K562 (cell line): ENCODE measurements at regions not wholly inside any gene's neighbourhood (a gene's known extent, or its start where the extent isn't known, plus 50 kb on each side); places are given as distances from the start of the nearest gene placed in this dataset.

ENCODE experiments used
- ATAC-seq: fragments of 200-7000 bp; cut with Tn5 transposase; 3 replicates; pipeline ENCODE4 v1.9.1; 2020; ENCODE audit warnings: moderate library complexity
- BruUV-seq: library from RNA; stranded (reverse); fragments of 400-500 nt; replicated peaks from 2 replicates; lab custom pipeline; 2021; lab: Mats Ljungman, UMichigan
- CTCF ChIA-PET: fragments of 300-600 bp; formaldehyde crosslinking; extraction: SDS; loops from one replicate; lab custom pipeline; 2021; ENCODE audit warnings: low intra/inter-chr PET ratio; lab: Yijun Ruan, JAX
- POLR2A ChIA-PET: fragments of 300-600, 350-650 bp; sonication (Branson Sonifier 250); formaldehyde crosslinking; extraction: SDS; loops from one replicate; lab custom pipeline; 2021; ENCODE audit warnings: antibody characterized with exemption, inconsistent platforms; lab: Yijun Ruan, JAX
- DNase-seq, 4 experiments: peaks; one replicate each; pipeline versions ENCODE4 v3.0.0 to v3.0.0-alpha.2; 2011 to 2018; ENCODE audit warnings: low spot score in 3 of 4, mixed read lengths in 3 of 4; ENCODE audit errors: extremely low read depth in 1 of 4
- FAIRE-seq: peaks from 2 replicates; lab custom pipeline; 2011; peaks lifted over from hg19 to GRCh38; lab: Jason Lieb, UNC
- H2AFZ ChIP-seq: 2 replicates; pipeline ENCODE4 v1.6.0; 2011; ENCODE audit warnings: low read depth, low read length, control low read depth, inconsistent platforms
- H3K27ac ChIP-seq: fragments of 200-600 bp; 3 replicates; pipeline ENCODE4 v1.8.0; 2011; ENCODE audit warnings: low read depth, mild to moderate bottlenecking, control low read depth, inconsistent platforms, low read length, moderate library complexity, mixed read lengths; ENCODE audit errors: extremely low read depth
- H3K27me3 ChIP-seq, 2 experiments: fragments of 300-600 bp in 1 of 2; 2 replicates in 1 of 2; 3 replicates in 1 of 2; pipeline versions ENCODE4 v1.6.0 to v1.8.0; 2011; ENCODE audit warnings: inconsistent platforms in 2 of 2, low read length in 2 of 2, mild to moderate bottlenecking in 1 of 2, mixed read lengths in 1 of 2, moderate library complexity in 1 of 2; ENCODE audit not compliant: control insufficient read depth in 2 of 2, insufficient read depth in 2 of 2
- H3K36me3 ChIP-seq: fragments of 300-600 bp; 3 replicates; pipeline ENCODE4 v1.8.0; 2011; ENCODE audit warnings: mild to moderate bottlenecking, low read length, inconsistent platforms; ENCODE audit not compliant: control insufficient read depth, insufficient read depth
- H3K4me1 ChIP-seq, 2 experiments: fragments of 200-600 bp in 1 of 2; replicated peaks in 1 of 2; 2 replicates in 1 of 2; 3 replicates in 1 of 2; pipeline versions ENCODE4 v1.5.1 to v1.8.0; 2011; ENCODE audit warnings: inconsistent platforms in 2 of 2, low read length in 2 of 2, mild to moderate bottlenecking in 1 of 2, mixed read lengths in 1 of 2, moderate library complexity in 1 of 2; ENCODE audit not compliant: control insufficient read depth in 2 of 2, insufficient read depth in 2 of 2
- H3K4me2 ChIP-seq: 2 replicates; pipeline ENCODE4 v1.6.1; 2011; ENCODE audit warnings: low read length, control low read depth, inconsistent platforms, mixed read lengths; ENCODE audit not compliant: insufficient read depth
- H3K4me3 ChIP-seq: fragments of 200-600 bp; sonication (generic), shearing (Covaris generic); 2 replicates; pipeline ENCODE4 v1.5.1; 2016; ENCODE audit warnings: control low read depth, inconsistent platforms
- H3K79me2 ChIP-seq: fragments of 200-600 bp; 3 replicates; pipeline ENCODE4 v1.8.0; 2011; ENCODE audit warnings: low read length, inconsistent platforms; ENCODE audit not compliant: control insufficient read depth, insufficient read depth
- H3K9ac ChIP-seq, 2 experiments: 2 replicates each; pipeline versions ENCODE4 v1.6.0 to v1.6.1; 2011; ENCODE audit warnings: low read depth in 2 of 2, low read length in 2 of 2, control low read depth in 1 of 2, inconsistent platforms in 1 of 2, mild to moderate bottlenecking in 1 of 2, mixed read lengths in 1 of 2; ENCODE audit not compliant: insufficient read depth in 1 of 2
- H3K9me1 ChIP-seq: one replicate; pipeline ENCODE4 v1.6.0; 2011; ENCODE audit warnings: inconsistent platforms, mild to moderate bottlenecking, low read length, moderate library complexity; ENCODE audit not compliant: control insufficient read depth, insufficient read depth
- H3K9me3 ChIP-seq: replicated peaks from 2 replicates; pipeline ENCODE4 v1.5.1; 2011; ENCODE audit warnings: low read depth, low read length, inconsistent platforms; ENCODE audit not compliant: control insufficient read depth, insufficient read depth
- H4K20me1 ChIP-seq: replicated peaks from 2 replicates; pipeline ENCODE4 v1.6.1; 2011; ENCODE audit warnings: low read length, inconsistent platforms, mixed read lengths; ENCODE audit not compliant: control insufficient read depth, insufficient read depth
- CTBP1 ChIP-seq: fragments of 450-650 bp; IDR thresholded peaks from 2 replicates; pipeline ENCODE4 v1.6.1; 2016; ENCODE audit warnings: borderline replicate concordance
- ETS2 ChIP-seq: IDR thresholded peaks from 2 replicates; pipeline ENCODE4 v1.6.1; 2016; ENCODE audit warnings: borderline replicate concordance, missing genetic modification characterization, mild to moderate bottlenecking, moderate library complexity, missing compliant biosample characterization; ENCODE audit not compliant: poor library complexity, severe bottlenecking
- HMBOX1 ChIP-seq: sonication (generic); IDR thresholded peaks from 2 replicates; pipeline ENCODE4 v1.6.1; 2016
- PHF8 ChIP-seq: fragments of 200-600 bp; sonication (generic); IDR thresholded peaks from 2 replicates; pipeline ENCODE4 v1.6.1; 2012; ENCODE audit warnings: mixed run types, mild to moderate bottlenecking, inconsistent platforms, low read length, moderate library complexity, borderline replicate concordance
- PHTF2 ChIP-seq: fragments of 250-450 bp; sonication (Bioruptor Pico); IDR thresholded peaks from 2 replicates; pipeline ENCODE4 v1.5.0; 2021; ENCODE audit warnings: mild to moderate bottlenecking
- RFX5 ChIP-seq: IDR thresholded peaks from 2 replicates; pipeline ENCODE4 v1.6.1; 2011; ENCODE audit warnings: low read depth, mild to moderate bottlenecking, improper control_type of control experiment, low read length
- SREBF1 ChIP-seq: fragments of 150-350 bp; IDR thresholded peaks from 2 replicates; pipeline ENCODE4 v1.6.1; 2014; ENCODE audit warnings: antibody characterized with exemption, low read depth, low read length, borderline replicate concordance
- STAT6 ChIP-seq: sonication (generic); formaldehyde crosslinking; IDR thresholded peaks from 2 replicates; pipeline ENCODE4 v1.8.1; 2023; ENCODE audit warnings: mild to moderate bottlenecking, missing genetic modification reagents
- TBP ChIP-seq: optimal IDR thresholded peaks from 2 replicates; pipeline ENCODE3; 2011; ENCODE audit warnings: low read depth, low read length, improper control_type of control experiment
- TRIM24 ChIP-seq, 2 experiments: fragments of 450-650 bp; IDR thresholded peaks; 2 replicates each; pipeline ENCODE4 v1.6.1; 2016
- ZNF347 ChIP-seq: fragments of 450-650 bp; formaldehyde crosslinking; IDR thresholded peaks from 2 replicates; pipeline ENCODE4 v1.4.0; 2020; ENCODE audit warnings: low read depth, mild to moderate bottlenecking, moderate library complexity
- ZNF655 ChIP-seq: fragments of 250-450 bp; sonication (Bioruptor Pico); IDR thresholded peaks from 2 replicates; pipeline ENCODE4 v1.5.0; 2021
- ZNF707 ChIP-seq: fragments of 250-450 bp; sonication (Bioruptor Pico); conservative IDR thresholded peaks from 2 replicates; pipeline ENCODE4 v1.8.0; 2022; ENCODE audit warnings: inconsistent platforms, mild to moderate bottlenecking, moderate library complexity
- WGBS: fragments of 100-300 bp; shearing (Covaris generic); methylation state at CpG from one replicate; pipeline ENCODE4 v1.1.6; 2016; ENCODE audit warnings: low coverage, mixed read lengths; ENCODE audit not compliant: insufficient coverage; ENCODE audit errors: missing lambda C conversion rate; 5-methylcytosine and 5-hydroxymethylcytosine counted together
- in situ Hi-C: fragments of 300-500 bp; cut with MboI; formaldehyde crosslinking; loops from 4 replicates; pipeline ENCODE4 v1.15.0; 2018; ENCODE audit warnings: inconsistent platforms, mixed read lengths
- intact Hi-C: fragments of 100-400 bp; cut with micrococcal nuclease; formaldehyde crosslinking; loops from 2 replicates; pipeline ENCODE4 v1.14.2; 2022

- H3K36me3 ChIP-seq: no peaks in the 10 kb centered on the region
- no peak for FAIRE-seq
- ChIA-PET CTCF (no interaction called here), POLR2A (no interaction called here)
- H3K4me1 ChIP-seq: no peaks in the 10 kb centered on the region
- TF ChIP-seq PHTF2 (CRISPR knock-in tag) (no peak), ZNF347 (CRISPR knock-in tag) (no peak), HMBOX1 (no peak), CTBP1 (no peak)
- no peak overlapping the region for H3K4me3 ChIP-seq
- no peak overlapping the region for H3K9ac ChIP-seq
- WGBS: 0% methylated on average over 2 of the region's 2 CpGs
- intact Hi-C loops (no loop called here), in situ Hi-C loops (no loop called here)
- H3K27ac ChIP-seq: no peak overlapping the region
- H3K9me3 ChIP-seq: peaks cover 2% of the 10 kb centered on the region; the same call in 1 of the 2 replicates
- BruUV-seq: no TSS peak
- no peak for ATAC-seq
- H2AFZ ChIP-seq: no peak overlapping the region
- H3K27me3 ChIP-seq: no peaks in the 10 kb centered on the region
- DNase-seq: no peak
- H3K4me2 ChIP-seq: no peak overlapping the region
- no peaks in the 10 kb centered on the region for H4K20me1 ChIP-seq
- no peaks in the 10 kb centered on the region for H3K79me2 ChIP-seq
- no peaks in the 10 kb centered on the region for H3K9me1 ChIP-seq
Observed at GRCh38 chr2:180655393-180655792, 325.0 kb upstream of the UBE2E3 start.

DNA sequence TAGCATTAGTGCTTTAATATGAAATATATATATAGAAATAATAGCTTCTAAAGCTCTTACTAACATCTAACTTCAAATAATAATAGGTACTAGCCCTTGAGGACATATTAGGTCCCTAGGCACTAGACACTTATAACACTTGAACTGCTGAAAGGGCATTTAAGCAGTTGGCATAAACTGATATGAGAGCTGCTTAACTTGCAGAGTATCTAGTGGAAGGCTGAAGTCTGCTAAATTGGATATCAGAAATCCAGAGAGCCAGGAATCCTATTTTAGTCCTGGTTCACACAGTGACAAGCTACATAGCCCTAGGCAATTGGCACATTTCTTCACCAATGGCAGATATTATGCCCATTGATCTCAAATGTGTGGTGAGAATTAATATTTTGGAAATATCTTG lies 326.9 kb upstream of the UBE2E3 start:
- no peak overlapping the region for H3K4me3 ChIP-seq
- no peaks in the 10 kb centered on the region for H3K27me3 ChIP-seq
- DNase-seq: no peak
- in situ Hi-C loops: no loop called here
- H3K79me2 ChIP-seq: no peaks in the 10 kb centered on the region
- ATAC-seq: no peak
- H3K4me2 ChIP-seq: no peak overlapping the region
- no peaks in the 10 kb centered on the region for H4K20me1 ChIP-seq
- intact Hi-C loops: no loop called here
- H3K36me3 ChIP-seq: no peaks in the 10 kb centered on the region
- no peak overlapping the region for H2AFZ ChIP-seq
- H3K9ac ChIP-seq: no peak overlapping the region
- no peak overlapping the region for H3K27ac ChIP-seq
- no peaks in the 10 kb centered on the region for H3K9me1 ChIP-seq
- no peak for FAIRE-seq
- POLR2A ChIA-PET: no interaction called here
- BruUV-seq: no TSS peak
- H3K4me1 ChIP-seq: no peaks in the 10 kb centered on the region
- CTCF ChIA-PET: no interaction called here
- H3K9me3 ChIP-seq: no peaks in the 10 kb centered on the region; the same call in 1 of the 2 replicates
- TF ChIP-seq STAT6 (CRISPR knock-in tag) (no peak), RFX5 (no peak), ETS2 (tag) (no peak), TBP (no peak), PHF8 (no peak), ZNF707 (no peak), SREBF1 (no peak), ZNF655 (CRISPR knock-in tag) (no peak), TRIM24 (IDR thresholded peaks at IDR 0.05) (no peak)
